Nephron (organoid): ENCODE measurements at regions not wholly inside any gene's neighbourhood (a gene's known extent, or its start where the extent isn't known, plus 50 kb on each side); places are given as distances from the start of the nearest gene placed in this dataset.

ENCODE experiments used
- H3K27ac Mint-ChIP-seq, 3 experiments: 2 replicates each; pipeline ENCODE4 v1.8.0; 2020; ENCODE audit warnings: mixed read lengths in 3 of 3, mild to moderate bottlenecking in 2 of 3, moderate library complexity in 1 of 3
- H3K27me3 Mint-ChIP-seq: 2 replicates; pipeline ENCODE4 v1.8.0; 2021; ENCODE audit warnings: low read depth, mild to moderate bottlenecking, moderate library complexity, mixed read lengths
- H3K36me3 Mint-ChIP-seq: 2 replicates; pipeline ENCODE4 v1.8.0; 2020; ENCODE audit warnings: low read depth, mixed read lengths
- H3K4me1 Mint-ChIP-seq: 2 replicates; pipeline ENCODE4 v1.8.0; 2020; ENCODE audit warnings: mixed read lengths
- H3K4me3 Mint-ChIP-seq, 3 experiments: 2 replicates each; pipeline ENCODE4 v1.8.0; 2020; ENCODE audit warnings: mild to moderate bottlenecking in 3 of 3, mixed read lengths in 3 of 3, moderate library complexity in 2 of 3
- H3K9me3 Mint-ChIP-seq: 2 replicates; pipeline ENCODE4 v1.8.0; 2020; ENCODE audit warnings: mixed read lengths
- TF ChIP-seq, protein P1 (sequence below), 3 experiments: fragments of 200-600 bp; sonication (generic); IDR thresholded peaks; one replicate each; pipeline ENCODE4 v1.5.0; 2021; ENCODE audit warnings: antibody characterized with exemption in 3 of 3; ENCODE audit not compliant: unreplicated experiment in 3 of 3

DNA sequence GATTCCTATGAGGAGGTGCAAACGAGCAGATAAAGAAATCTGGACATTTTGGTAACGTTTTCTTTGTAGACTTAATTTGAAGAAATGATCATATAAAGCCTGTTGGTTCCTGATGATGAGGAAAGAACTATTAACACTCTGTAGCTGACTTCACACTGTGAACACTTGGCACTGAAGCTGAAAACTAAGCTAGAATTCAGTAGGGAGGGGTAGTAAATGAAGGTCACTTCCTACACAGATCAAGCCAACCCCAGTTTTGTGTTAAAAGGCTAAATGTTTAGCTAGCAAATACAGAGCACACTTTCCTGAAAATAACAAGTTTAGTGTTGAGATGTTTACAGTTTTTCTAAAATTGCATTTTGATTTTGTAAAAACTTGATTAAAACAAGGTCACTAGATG, 296.2 kb upstream of the PRDM1 start:
- no peaks in the 10 kb centered on the region for H3K9me3 Mint-ChIP-seq
- TF ChIP-seq, protein P1, sequence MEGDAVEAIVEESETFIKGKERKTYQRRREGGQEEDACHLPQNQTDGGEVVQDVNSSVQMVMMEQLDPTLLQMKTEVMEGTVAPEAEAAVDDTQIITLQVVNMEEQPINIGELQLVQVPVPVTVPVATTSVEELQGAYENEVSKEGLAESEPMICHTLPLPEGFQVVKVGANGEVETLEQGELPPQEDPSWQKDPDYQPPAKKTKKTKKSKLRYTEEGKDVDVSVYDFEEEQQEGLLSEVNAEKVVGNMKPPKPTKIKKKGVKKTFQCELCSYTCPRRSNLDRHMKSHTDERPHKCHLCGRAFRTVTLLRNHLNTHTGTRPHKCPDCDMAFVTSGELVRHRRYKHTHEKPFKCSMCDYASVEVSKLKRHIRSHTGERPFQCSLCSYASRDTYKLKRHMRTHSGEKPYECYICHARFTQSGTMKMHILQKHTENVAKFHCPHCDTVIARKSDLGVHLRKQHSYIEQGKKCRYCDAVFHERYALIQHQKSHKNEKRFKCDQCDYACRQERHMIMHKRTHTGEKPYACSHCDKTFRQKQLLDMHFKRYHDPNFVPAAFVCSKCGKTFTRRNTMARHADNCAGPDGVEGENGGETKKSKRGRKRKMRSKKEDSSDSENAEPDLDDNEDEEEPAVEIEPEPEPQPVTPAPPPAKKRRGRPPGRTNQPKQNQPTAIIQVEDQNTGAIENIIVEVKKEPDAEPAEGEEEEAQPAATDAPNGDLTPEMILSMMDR (IDR thresholded peaks at IDR 0.05; ENCODE audit: unreplicated experiment in 3 of 3) = no peak
- H3K4me3 Mint-ChIP-seq = no peak overlapping the region
- no peaks in the 10 kb centered on the region for H3K36me3 Mint-ChIP-seq
- H3K27me3 Mint-ChIP-seq = peaks cover 12% of the 10 kb centered on the region
- H3K27ac Mint-ChIP-seq = no peak overlapping the region
- H3K4me1 Mint-ChIP-seq = no peaks in the 10 kb centered on the region

DNA sequence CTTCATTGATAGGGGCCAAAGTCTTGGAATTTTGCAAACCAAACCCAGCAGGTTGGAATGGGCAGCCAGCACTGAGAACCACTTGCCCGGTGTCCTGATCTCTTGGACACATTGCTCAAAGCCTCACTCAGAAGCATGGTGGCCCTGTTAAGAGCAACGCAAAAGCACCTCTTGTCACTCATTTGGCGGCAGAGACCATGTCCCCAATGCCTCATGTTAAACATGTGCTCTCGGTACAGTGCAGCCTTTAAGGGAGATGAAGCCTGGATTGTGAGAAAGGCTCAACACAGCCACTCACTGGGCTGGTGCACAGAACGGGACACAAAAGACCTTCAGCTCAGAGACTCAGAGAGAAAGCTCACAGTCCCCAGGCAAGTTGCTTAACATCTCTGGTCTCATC, 298.4 kb upstream of the PRDM1 start:
- TF ChIP-seq, protein P1 (IDR thresholded peaks at IDR 0.05; ENCODE audit: unreplicated experiment in 3 of 3) = no peak
- no peaks in the 10 kb centered on the region for H3K9me3 Mint-ChIP-seq
- H3K36me3 Mint-ChIP-seq = no peaks in the 10 kb centered on the region
- H3K27me3 Mint-ChIP-seq = peaks cover 10% of the 10 kb centered on the region
- H3K27ac Mint-ChIP-seq = no peak overlapping the region
- H3K4me3 Mint-ChIP-seq = no peak overlapping the region
- H3K4me1 Mint-ChIP-seq = no peaks in the 10 kb centered on the region

DNA sequence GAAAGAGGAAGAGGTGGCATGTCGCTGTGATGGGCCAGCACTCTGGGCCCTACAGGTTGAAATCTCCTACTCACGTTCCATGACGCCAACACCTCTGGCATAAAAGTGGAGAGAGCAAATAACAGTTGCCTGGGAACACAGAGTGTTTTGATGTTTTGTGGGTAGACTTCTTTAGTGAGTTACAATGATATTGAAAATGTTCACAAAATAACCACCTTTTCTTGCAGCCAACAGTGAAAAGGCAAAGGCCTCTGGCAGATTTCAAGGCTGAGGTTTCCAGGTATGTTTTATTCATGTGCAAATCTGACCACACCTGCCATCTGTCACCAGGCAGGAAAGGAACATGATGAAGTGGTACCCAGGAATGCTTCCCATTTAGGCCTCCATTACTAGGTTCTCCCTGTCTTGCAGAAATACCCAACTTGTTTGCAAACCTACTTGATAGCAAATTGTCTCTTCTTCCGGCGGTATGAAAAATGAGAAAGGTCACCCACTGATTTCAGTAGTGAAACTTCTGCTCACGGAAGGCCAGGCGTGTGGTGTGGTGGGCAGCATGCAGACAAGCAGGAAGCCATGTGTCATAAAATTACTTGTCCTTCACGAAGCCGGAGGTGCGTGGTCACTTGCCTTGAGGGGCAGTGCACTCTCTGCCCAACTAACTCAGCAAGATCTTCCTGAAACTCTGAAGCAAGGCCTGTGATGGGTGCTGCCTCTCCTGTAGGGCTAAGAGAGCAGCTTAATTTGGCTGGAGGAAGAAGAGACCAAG, 299.1 kb upstream of the PRDM1 start:
- TF ChIP-seq, protein P1 (IDR thresholded peaks at IDR 0.05; ENCODE audit: unreplicated experiment in 3 of 3) = no peak
- H3K4me3 Mint-ChIP-seq = no peak overlapping the region
- H3K27ac Mint-ChIP-seq = no peak overlapping the region
- no peaks in the 10 kb centered on the region for H3K4me1 Mint-ChIP-seq
- no peaks in the 10 kb centered on the region for H3K36me3 Mint-ChIP-seq
- H3K9me3 Mint-ChIP-seq = no peaks in the 10 kb centered on the region
- peaks cover 9% of the 10 kb centered on the region for H3K27me3 Mint-ChIP-seq

DNA sequence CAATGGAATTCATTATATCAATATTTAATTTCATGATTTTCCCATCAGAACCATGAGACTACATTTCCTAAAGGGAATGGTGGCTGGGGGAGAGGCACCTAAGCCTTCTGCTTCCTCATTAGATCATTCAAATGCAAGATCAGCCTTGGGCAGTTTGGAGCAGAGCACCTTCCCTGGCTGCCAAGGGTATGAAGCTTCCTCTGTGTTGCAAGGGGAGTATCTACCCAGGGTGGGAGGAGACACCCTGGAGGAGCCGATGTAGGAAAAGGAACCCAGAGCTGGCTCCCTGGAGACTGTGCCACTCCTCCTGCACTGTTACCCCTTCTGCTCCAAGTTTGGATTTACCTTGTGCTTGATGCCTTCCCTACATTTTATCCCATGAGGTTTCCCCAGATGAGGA, 299.7 kb upstream of the PRDM1 start:
- no peaks in the 10 kb centered on the region for H3K36me3 Mint-ChIP-seq
- peaks cover 9% of the 10 kb centered on the region for H3K27me3 Mint-ChIP-seq
- no peak overlapping the region for H3K4me3 Mint-ChIP-seq
- TF ChIP-seq, protein P1 (IDR thresholded peaks at IDR 0.05; ENCODE audit: unreplicated experiment in 3 of 3) = no peak
- no peaks in the 10 kb centered on the region for H3K9me3 Mint-ChIP-seq
- H3K27ac Mint-ChIP-seq = no peak overlapping the region
- H3K4me1 Mint-ChIP-seq = no peaks in the 10 kb centered on the region

DNA sequence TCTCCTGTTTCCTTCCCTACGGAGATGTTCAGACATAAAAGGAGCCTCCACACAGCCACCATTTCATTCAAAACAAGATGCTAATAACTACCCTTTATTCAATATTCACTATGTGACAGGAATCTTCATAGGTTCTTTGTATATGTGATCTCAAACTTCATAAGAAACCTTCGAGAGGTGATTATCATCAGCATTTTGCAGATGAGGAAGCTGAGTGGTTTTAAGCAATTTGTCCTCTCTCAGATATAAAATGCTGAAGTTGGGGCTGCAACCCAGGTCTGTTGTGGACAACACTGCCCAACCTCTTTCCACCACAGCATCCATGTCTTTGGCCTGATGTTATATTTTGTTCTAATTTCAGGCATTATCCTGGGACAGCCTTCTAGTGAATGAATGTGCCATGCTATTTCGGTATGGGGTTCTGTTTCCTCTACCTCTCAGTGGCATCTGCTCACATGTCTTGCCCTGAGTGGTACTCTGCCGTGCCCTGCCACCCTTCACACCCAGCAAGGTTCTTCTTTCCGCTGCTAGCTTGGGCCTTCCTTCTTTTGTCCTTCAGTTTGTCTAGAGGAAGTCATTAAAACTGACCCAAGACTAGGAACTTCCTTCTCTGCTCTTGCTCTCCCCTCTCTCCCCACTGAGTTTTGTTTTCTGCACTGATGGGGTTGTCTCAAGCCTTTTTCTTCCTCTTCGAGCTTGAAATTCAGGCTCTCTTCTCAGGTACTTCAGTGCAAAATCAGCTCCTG, 300.9 kb upstream of the PRDM1 start:
- no peaks in the 10 kb centered on the region for H3K4me1 Mint-ChIP-seq
- no peak overlapping the region for H3K4me3 Mint-ChIP-seq
- H3K27ac Mint-ChIP-seq = no peak overlapping the region
- H3K36me3 Mint-ChIP-seq = no peaks in the 10 kb centered on the region
- H3K27me3 Mint-ChIP-seq = peaks cover 9% of the 10 kb centered on the region
- no peaks in the 10 kb centered on the region for H3K9me3 Mint-ChIP-seq
- TF ChIP-seq, protein P1 (IDR thresholded peaks at IDR 0.05; ENCODE audit: unreplicated experiment in 3 of 3) = no peak
